Activated CD4-positive, alpha-beta T cell treated with anti-CD3 and anti-CD28 coated beads for 4 hours (primary cell): ENCODE measurements at regions not wholly inside any gene's neighbourhood (a gene's known extent, or its start where the extent isn't known, plus 50 kb on each side); places are given as distances from the start of the nearest gene placed in this dataset.
"Not testable (repeated sequence)": the region's sequence is repeated elsewhere in the genome, so short reads cannot be mapped to it uniquely, and the experiment has no call there.

Experiments
- DNase-seq, 2 donors: peaks; one replicate each; pipeline ENCODE4 v3.0.0-alpha.2; 2020

- no peak for DNase-seq
These were observed 62.9 kb downstream of the GLRX5 start for GRCh38 chr14:95597784-95598211.

GRCh38 chr14:95601650-95602049, 66.8 kb downstream of the GLRX5 start:
- no peak for DNase-seq

- no peak for DNase-seq
These were observed 68.6 kb downstream of the GLRX5 start for GRCh38 chr14:95603415-95603814.

- DNase-seq, result no peak
These were observed 71.4 kb downstream of the GLRX5 start for GRCh38 chr14:95606266-95606665.

- no peak for DNase-seq
These were observed 73.9 kb downstream of the GLRX5 start for GRCh38 chr14:95608637-95609235.

GRCh38 chr14:95609398-95609990, 74.6 kb downstream of the GLRX5 start:
- DNase-seq, result no peak

GRCh38 chr14:95611293-95611880, 74.8 kb upstream of the TCL1B start:
- DNase-seq, result no peak

- DNase-seq, result no peak
These were observed 71.9 kb upstream of the TCL1B start for GRCh38 chr14:95614349-95614748.

- no peak for DNase-seq
These were observed 69.5 kb upstream of the TCL1B start for GRCh38 chr14:95616745-95617144.

- DNase-seq, result no peak
These were observed 66.3 kb upstream of the TCL1B start for GRCh38 chr14:95619785-95620417.

- peak in 1 of 2 donors; percentile 28 for DNase-seq
These were observed 65.6 kb upstream of the TCL1B start for GRCh38 chr14:95620659-95621059.

- no peak for DNase-seq
These were observed 63.0 kb upstream of the TCL1B start for GRCh38 chr14:95623195-95623594.

GRCh38 chr14:95625710-95626109, 60.5 kb upstream of the TCL1B start:
- DNase-seq, result not testable (repeated sequence)

GRCh38 chr14:95635051-95635450, 51.2 kb upstream of the TCL1B start:
- no peak for DNase-seq
